CD4-positive, alpha-beta T cell treated with Interleukin-4 for 4 hours (primary cell): ENCODE measurements at regions not wholly inside any gene's neighbourhood (a gene's known extent, or its start where the extent isn't known, plus 50 kb on each side); places are given as distances from the start of the nearest gene placed in this dataset.

Experiments used
- DNase-seq: peaks from one replicate; pipeline ENCODE4 v3.0.0-alpha.2; 2020

GRCh38 chr1:56060906-56061305 lies 518.5 kb downstream of the PLPP3 start:
- no peak for DNase-seq

GRCh38 chr1:56057466-56058405 lies 521.6 kb downstream of the PLPP3 start:
- DNase-seq, result no peak

- DNase-seq, result no peak
These were observed 522.7 kb downstream of the PLPP3 start for GRCh38 chr1:56056438-56057287.

- no peak for DNase-seq
These were observed 524.4 kb downstream of the PLPP3 start for GRCh38 chr1:56054959-56055358.

GRCh38 chr1:56052041-56052440 lies 527.3 kb downstream of the PLPP3 start:
- no peak for DNase-seq

GRCh38 chr1:56050911-56051310 lies 528.5 kb downstream of the PLPP3 start:
- no peak for DNase-seq

GRCh38 chr1:56045477-56045876 lies 533.9 kb downstream of the PLPP3 start:
- no peak for DNase-seq

- DNase-seq, result no peak
These were observed 534.3 kb downstream of the PLPP3 start for GRCh38 chr1:56045062-56045461.

- DNase-seq, result no peak
These were observed 542.9 kb downstream of the PLPP3 start for GRCh38 chr1:56036479-56036878.

- no peak for DNase-seq
These were observed 544.4 kb downstream of the PLPP3 start for GRCh38 chr1:56034847-56035481.

- no peak for DNase-seq
These were observed 545.1 kb downstream of the PLPP3 start for GRCh38 chr1:56034222-56034621.

GRCh38 chr1:56033321-56034037 lies 545.9 kb downstream of the PLPP3 start:
- DNase-seq, result no peak

- no peak for DNase-seq
These were observed 547.2 kb downstream of the PLPP3 start for GRCh38 chr1:56032096-56032676.

GRCh38 chr1:56031001-56031400 lies 548.4 kb downstream of the PLPP3 start:
- DNase-seq, result no peak

- DNase-seq, result no peak
These were observed 549.9 kb downstream of the PLPP3 start for GRCh38 chr1:56029319-56030003.

GRCh38 chr1:56028911-56029310 lies 550.5 kb downstream of the PLPP3 start:
- DNase-seq, result no peak

GRCh38 chr1:56028244-56028643 lies 551.1 kb downstream of the PLPP3 start:
- DNase-seq, result no peak

- no peak for DNase-seq
These were observed 553.4 kb downstream of the PLPP3 start for GRCh38 chr1:56025942-56026341.

- no peak for DNase-seq
These were observed 555.2 kb downstream of the PLPP3 start for GRCh38 chr1:56024155-56024554.

- DNase-seq, result no peak
These were observed 559.4 kb downstream of the PLPP3 start for GRCh38 chr1:56019922-56020321.

GRCh38 chr1:56019472-56019871 lies 559.9 kb downstream of the PLPP3 start:
- no peak for DNase-seq

- DNase-seq, result no peak
These were observed 562.0 kb downstream of the PLPP3 start for GRCh38 chr1:56017336-56017735.
